GM12878 (cell line): ENCODE measurements at regions not wholly inside any gene's neighbourhood (a gene's known extent, or its start where the extent isn't known, plus 50 kb on each side); places are given as distances from the start of the nearest gene placed in this dataset.

Source experiments
- EP300 ChIP-seq, 2 experiments: fragments of 150-350 bp in 1 of 2; IDR thresholded peaks; 2 replicates each; pipeline ENCODE4 v1.6.1; 2011 to 2012; ENCODE audit warnings: low read depth in 2 of 2, low read length in 2 of 2, borderline replicate concordance in 1 of 2, improper control_type of control experiment in 1 of 2, inconsistent platforms in 1 of 2; ENCODE audit not compliant: control insufficient read depth in 1 of 2
- EZH2 ChIP-seq: IDR thresholded peaks from 2 replicates; pipeline ENCODE4 v1.6.1; 2012; ENCODE audit warnings: low read depth, mild to moderate bottlenecking, control low read depth, inconsistent platforms, low read length, borderline replicate concordance; ENCODE audit not compliant: control insufficient read depth
- MAX ChIP-seq: IDR thresholded peaks from 2 replicates; pipeline ENCODE4 v1.6.1; 2012; ENCODE audit warnings: low read depth, low read length, improper control_type of control experiment
- MEF2A ChIP-seq: IDR thresholded peaks from 2 replicates; pipeline ENCODE4 v1.6.1; 2011; ENCODE audit warnings: low read depth, mild to moderate bottlenecking, low read length, moderate library complexity; ENCODE audit not compliant: insufficient read depth
- MYC ChIP-seq: IDR thresholded peaks from 2 replicates; pipeline ENCODE4 v1.6.1; 2011; ENCODE audit warnings: mild to moderate bottlenecking, low read length, moderate library complexity, inconsistent platforms; ENCODE audit not compliant: insufficient read depth, insufficient replicate concordance, insufficient read length, severe bottlenecking
- POU2F2 ChIP-seq: IDR thresholded peaks from 3 replicates; pipeline ENCODE4 v1.6.1; 2011; ENCODE audit warnings: low read depth, mild to moderate bottlenecking, low read length, borderline replicate concordance
- SMC3 ChIP-seq: IDR thresholded peaks from 2 replicates; pipeline ENCODE4 v1.6.1; 2011; ENCODE audit warnings: low read length, improper control_type of control experiment, borderline replicate concordance
- ZNF24 ChIP-seq: fragments of 450-650 bp; IDR thresholded peaks from 2 replicates; pipeline ENCODE4 v1.6.1; 2017; ENCODE audit warnings: antibody characterized with exemption, mild to moderate bottlenecking
- ZNF274 ChIP-seq: IDR thresholded peaks from one replicate; pipeline ENCODE4 v1.8.0; 2011; ENCODE audit not compliant: insufficient read length, insufficient read depth

GRCh38 chr6:30411515-30412207 lies 66.7 kb downstream of the RPP21 start:
- no peak for TF ChIP-seq ZNF274
- no peak for TF ChIP-seq ZNF24
- no peak for TF ChIP-seq EP300 (IDR thresholded peaks at IDR 0.05; ENCODE audit: borderline replicate concordance in 1 of 2, control insufficient read depth in 1 of 2, low read depth in 2 of 2, low read length in 2 of 2)
- TF ChIP-seq POU2F2: no peak
- peak; percentile 44; the same call in 1 of the 2 replicates for TF ChIP-seq SMC3
- TF ChIP-seq EZH2: no peak
- no peak for TF ChIP-seq MYC
- no peak for TF ChIP-seq MEF2A
- TF ChIP-seq MAX: no peak
